PC-3 (cell line): ENCODE measurements at regions not wholly inside any gene's neighbourhood (a gene's known extent, or its start where the extent isn't known, plus 50 kb on each side); places are given as distances from the start of the nearest gene placed in this dataset.

Source experiments
- ATAC-seq: fragments of 200-7000 bp; cut with Tn5 transposase; 2 replicates; pipeline ENCODE4 v1.9.1; 2020; ENCODE audit warnings: mild to moderate bottlenecking, moderate library complexity
- BruUV-seq: library from RNA; stranded (reverse); fragments of 400-500 nt; replicated peaks from 2 replicates; lab custom pipeline; 2021; lab: Mats Ljungman, UMichigan
- CTCF ChIA-PET: fragments of 300-600 bp; sonication (Branson Sonifier 250); formaldehyde crosslinking; loops from one replicate; lab custom pipeline; 2022; ENCODE audit warnings: antibody characterized with exemption; lab: Charles Lee
- POLR2A ChIA-PET: fragments of 300-600 bp; sonication (Branson Sonifier 250); formaldehyde crosslinking; loops from one replicate; lab custom pipeline; 2022; ENCODE audit warnings: antibody characterized with exemption; ENCODE audit not compliant: unreplicated experiment; lab: Charles Lee
- DNase-seq: peaks from one replicate; pipeline ENCODE4 v3.0.0-alpha.2; 2015
- H2AFZ ChIP-seq: fragments of 300-600 bp; sonication (generic); 2 replicates; pipeline ENCODE4 v1.6.0; 2016; ENCODE audit warnings: antibody characterized with exemption, low read length
- H3F3A ChIP-seq: fragments of 300-600 bp; sonication (generic); one replicate; pipeline ENCODE4 v1.6.0; 2017; ENCODE audit warnings: antibody characterized with exemption, low read length, control low read depth, mild to moderate bottlenecking; ENCODE audit not compliant: unreplicated experiment
- H3K27ac ChIP-seq: fragments of 300-600 bp; sonication (generic); 2 replicates; pipeline ENCODE4 v1.5.1; 2016; ENCODE audit warnings: mild to moderate bottlenecking, low read length
- H3K27me3 ChIP-seq: fragments of 300-600 bp; sonication (generic); 2 replicates; pipeline ENCODE4 v1.6.1; 2016; ENCODE audit warnings: low read length, mixed read lengths
- H3K36me3 ChIP-seq: fragments of 300-600 bp; sonication (generic); 2 replicates; pipeline ENCODE4 v1.6.1; 2016; ENCODE audit warnings: low read depth, mixed run types, low read length, mixed read lengths
- H3K4me1 ChIP-seq: fragments of 300-600 bp; sonication (generic); 2 replicates; pipeline ENCODE4 v1.5.1; 2016; ENCODE audit warnings: low read length; ENCODE audit not compliant: insufficient read depth
- H3K4me2 ChIP-seq: fragments of 300-600 bp; sonication (generic); 2 replicates; pipeline ENCODE4 v1.6.0; 2016; ENCODE audit warnings: low read length
- H3K4me3 ChIP-seq: fragments of 300-600 bp; sonication (generic); 2 replicates; pipeline ENCODE4 v1.5.1; 2016; ENCODE audit warnings: mild to moderate bottlenecking, low read length, mixed read lengths
- H3K79me2 ChIP-seq: fragments of 300-600 bp; sonication (generic); 2 replicates; pipeline ENCODE4 v1.6.1; 2017; ENCODE audit warnings: low read length, mixed read lengths
- H3K9ac ChIP-seq: fragments of 300-600 bp; sonication (generic); 2 replicates; pipeline ENCODE4 v1.6.0; 2016; ENCODE audit warnings: mild to moderate bottlenecking, low read length
- H3K9me2 ChIP-seq: fragments of 300-600 bp; sonication (generic); replicated peaks from 2 replicates; pipeline ENCODE4 v1.6.1; 2016; ENCODE audit warnings: mixed run types, low read length, mixed read lengths
- H3K9me3 ChIP-seq: fragments of 300-600 bp; sonication (generic); 2 replicates; pipeline ENCODE4 v1.6.1; 2016; ENCODE audit warnings: low read length, mixed read lengths
- H4K20me1 ChIP-seq: fragments of 300-600 bp; sonication (generic); 2 replicates; pipeline ENCODE4 v1.6.1; 2016; ENCODE audit warnings: low read length, mixed read lengths
- CTCF ChIP-seq: fragments of 300-600 bp; sonication (generic); conservative IDR thresholded peaks from 2 replicates; pipeline ENCODE4 v1.5.1; 2017; ENCODE audit warnings: antibody characterized with exemption, low read depth, mild to moderate bottlenecking, low read length
- EZH2 ChIP-seq: fragments of 300-600 bp; sonication (generic); IDR thresholded peaks from one replicate; pipeline ENCODE4 v1.6.1; 2017; ENCODE audit warnings: antibody characterized with exemption, mild to moderate bottlenecking, low read length; ENCODE audit not compliant: unreplicated experiment
- EZH2phosphoT487 ChIP-seq: fragments of 300-600 bp; sonication (generic); IDR thresholded peaks from 2 replicates; pipeline ENCODE4 v1.6.1; 2018; ENCODE audit warnings: mild to moderate bottlenecking, antibody characterized with exemption, low read length, borderline replicate concordance
- intact Hi-C: fragments of 100-400 bp; cut with micrococcal nuclease; formaldehyde crosslinking; loops from 2 replicates; pipeline ENCODE4 v1.9.0; 2023

DNA sequence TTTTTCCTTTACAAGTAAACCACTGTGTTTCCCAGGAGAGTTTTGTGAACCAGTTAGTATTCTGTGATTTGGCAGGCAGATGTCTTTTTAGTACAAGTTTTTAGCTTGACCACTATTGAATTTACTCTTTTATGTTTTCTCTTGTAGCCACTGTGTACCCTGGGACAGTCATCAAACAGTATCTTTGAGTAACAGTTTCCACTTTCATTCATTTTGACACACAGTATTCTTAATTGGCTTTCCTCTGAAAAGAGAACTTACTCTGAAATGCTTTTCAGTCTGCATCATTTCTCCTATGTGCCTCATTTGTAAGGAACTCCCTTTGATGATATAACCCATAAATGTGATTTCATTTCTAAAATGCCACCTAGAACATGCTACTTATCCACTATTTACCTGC lies 476.5 kb downstream of the PDGFC start:
- no peaks in the 10 kb centered on the region for H3K9me3 ChIP-seq
- 0 out of 2 replicates have a peak, but pooled peaks cover 7% of the 10 kb centered on the region for H3K4me1 ChIP-seq
- H3K79me2 ChIP-seq, result no peaks in the 10 kb centered on the region
- H3K36me3 ChIP-seq, result no peaks in the 10 kb centered on the region
- H3K27me3 ChIP-seq, result no peaks in the 10 kb centered on the region
- CTCF ChIA-PET, result no interaction called here
- intact Hi-C loops, result loop anchor here (2.0 to 5.0 kb wide), 2 partner anchors 18 to 87 kb away; no protein-coding TSS in a partner anchor
- TF ChIP-seq CTCF (no peak), EZH2phosphoT487 (no peak), EZH2 (no peak)
- ATAC-seq (no peak), DNase-seq (no peak)
- no peak overlapping the region for H2AFZ ChIP-seq
- no peaks in the 10 kb centered on the region for H3F3A ChIP-seq
- POLR2A ChIA-PET, result no interaction called here
- H4K20me1 ChIP-seq, result no peaks in the 10 kb centered on the region
- no peak overlapping the region for H3K4me3 ChIP-seq
- H3K4me2 ChIP-seq, result no peak overlapping the region
- no TSS peak for BruUV-seq
- H3K9me2 ChIP-seq, result no peaks in the 10 kb centered on the region
- H3K27ac ChIP-seq, result peak overlapping the region; percentile 18; the same call in 1 of the 2 replicates
- no peak overlapping the region for H3K9ac ChIP-seq

- H4K20me1 ChIP-seq, result no peaks in the 10 kb centered on the region
- ATAC-seq (no peak), DNase-seq (no peak)
- no peak overlapping the region for H3K4me3 ChIP-seq
- no peaks in the 10 kb centered on the region for H3K27me3 ChIP-seq
- no peaks in the 10 kb centered on the region for H3K36me3 ChIP-seq
- no peak overlapping the region for H3K4me2 ChIP-seq
- POLR2A ChIA-PET, result no interaction called here
- BruUV-seq, result no TSS peak
- CTCF ChIA-PET, result no interaction called here
- no peak overlapping the region for H3K27ac ChIP-seq
- intact Hi-C loops, result loop anchor here (2.0 kb wide), 1 partner anchor 17 kb away; no protein-coding TSS in a partner anchor
- no peak overlapping the region for H2AFZ ChIP-seq
- H3K9me3 ChIP-seq, result no peaks in the 10 kb centered on the region
- H3K9ac ChIP-seq, result no peak overlapping the region
- 0 out of 2 replicates have a peak, but pooled peaks cover 7% of the 10 kb centered on the region for H3K4me1 ChIP-seq
- no peaks in the 10 kb centered on the region for H3F3A ChIP-seq
- TF ChIP-seq EZH2phosphoT487 (no peak), CTCF (no peak), EZH2 (no peak)
- no peaks in the 10 kb centered on the region for H3K9me2 ChIP-seq
- no peaks in the 10 kb centered on the region for H3K79me2 ChIP-seq
Measured at GRCh38 chr4:156493858-156494257, 477.7 kb downstream of the PDGFC start.

- Histone ChIP-seq H3F3A (no peaks in the 10 kb centered on the region), H3K27me3 (no peaks in the 10 kb centered on the region), H3K4me1 (no peaks in the 10 kb centered on the region), H3K36me3 (no peaks in the 10 kb centered on the region), H3K9me2 (no peaks in the 10 kb centered on the region), H3K4me3 (no peak overlapping the region), H3K9me3 (no peaks in the 10 kb centered on the region), H3K27ac (no peak overlapping the region), H3K4me2 (no peak overlapping the region), H4K20me1 (no peaks in the 10 kb centered on the region), H3K79me2 (no peaks in the 10 kb centered on the region), H3K9ac (no peak overlapping the region), H2AFZ (no peak overlapping the region)
- ChIA-PET CTCF (no interaction called here), POLR2A (no interaction called here)
- intact Hi-C loops, result no loop called here
- BruUV-seq, result no TSS peak
- no peak for DNase-seq
- TF ChIP-seq CTCF (no peak), EZH2phosphoT487 (no peak), EZH2 (no peak)
- ATAC-seq, result no peak
Measured at GRCh38 chr4:156487107-156487506, 484.5 kb downstream of the PDGFC start.
